NCI-H2171 (cell line): ENCODE measurements at regions not wholly inside any gene's neighbourhood (a gene's known extent, or its start where the extent isn't known, plus 50 kb on each side); places are given as distances from the start of the nearest gene placed in this dataset.

ENCODE experiments used
- DNase-seq: peaks from one replicate; lab custom pipeline; 2025; lab: John Stamatoyannopoulos, UW

DNA sequence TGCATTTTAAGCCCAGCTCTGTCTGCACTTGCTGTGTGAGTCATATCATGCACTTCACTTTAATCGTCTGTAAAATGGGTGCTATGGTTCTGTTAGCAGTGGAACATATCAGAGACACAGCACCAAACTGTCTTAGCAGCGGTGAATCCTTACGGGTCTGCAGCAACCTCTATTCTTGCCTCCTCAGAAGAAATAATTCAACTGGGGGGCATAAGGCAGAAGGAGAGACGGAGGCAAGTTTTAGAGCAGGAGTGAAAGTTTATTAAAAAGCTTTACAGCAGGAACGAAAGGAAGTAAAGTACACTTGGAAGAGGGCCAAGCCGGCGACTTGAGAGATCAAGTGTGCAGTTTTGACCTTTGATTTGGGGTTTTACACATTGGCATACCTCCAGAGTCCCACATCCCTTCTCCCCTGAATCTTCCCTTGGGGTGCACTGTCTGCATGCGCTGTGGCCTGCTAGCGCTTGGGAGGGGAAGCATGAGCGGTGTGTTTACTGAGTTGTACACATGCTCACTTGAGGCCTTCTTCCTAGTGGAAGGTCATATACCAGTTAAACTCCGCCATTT is 109.8 kb downstream of the DDX1 start:
- DNase-seq = no peak

DNA sequence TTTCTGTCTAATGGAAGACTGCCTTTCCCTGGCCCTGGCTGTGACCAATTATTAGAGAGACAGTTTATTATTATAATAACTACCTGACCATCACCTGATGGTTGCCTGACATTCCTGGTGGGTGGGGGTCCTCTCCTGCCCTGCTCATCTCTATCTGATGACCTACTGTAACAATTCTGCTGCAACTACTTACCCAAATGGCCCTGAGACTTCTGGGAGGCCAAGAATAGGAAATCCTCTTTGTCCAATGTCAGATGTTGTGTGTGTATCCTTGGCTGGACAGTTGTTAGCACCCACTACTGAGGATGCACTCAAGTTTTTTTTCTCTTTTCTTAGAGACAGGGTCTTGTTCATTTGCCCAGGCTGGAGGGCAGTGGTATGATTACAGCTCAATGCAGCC is 110.3 kb downstream of the DDX1 start:
- DNase-seq = no peak

DNA sequence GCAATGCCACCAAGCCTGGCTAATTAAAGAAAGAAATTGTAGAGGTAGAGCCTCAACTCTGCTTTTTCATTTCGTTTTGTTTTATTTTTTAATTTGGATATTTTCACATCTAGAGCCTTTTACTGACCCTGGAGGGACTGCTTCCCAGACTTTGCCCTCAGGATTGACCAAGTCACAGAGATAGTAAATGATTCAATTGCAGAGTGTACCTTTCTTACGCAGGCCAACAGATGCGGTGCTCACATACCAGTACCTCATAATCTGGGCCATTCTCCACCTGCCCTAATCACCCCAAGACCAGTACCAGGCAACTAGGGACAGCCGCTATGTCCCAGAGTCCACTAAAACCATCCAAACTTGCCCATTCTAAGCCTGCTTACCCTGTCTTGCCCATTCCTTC is 110.8 kb downstream of the DDX1 start:
- no peak for DNase-seq

DNA sequence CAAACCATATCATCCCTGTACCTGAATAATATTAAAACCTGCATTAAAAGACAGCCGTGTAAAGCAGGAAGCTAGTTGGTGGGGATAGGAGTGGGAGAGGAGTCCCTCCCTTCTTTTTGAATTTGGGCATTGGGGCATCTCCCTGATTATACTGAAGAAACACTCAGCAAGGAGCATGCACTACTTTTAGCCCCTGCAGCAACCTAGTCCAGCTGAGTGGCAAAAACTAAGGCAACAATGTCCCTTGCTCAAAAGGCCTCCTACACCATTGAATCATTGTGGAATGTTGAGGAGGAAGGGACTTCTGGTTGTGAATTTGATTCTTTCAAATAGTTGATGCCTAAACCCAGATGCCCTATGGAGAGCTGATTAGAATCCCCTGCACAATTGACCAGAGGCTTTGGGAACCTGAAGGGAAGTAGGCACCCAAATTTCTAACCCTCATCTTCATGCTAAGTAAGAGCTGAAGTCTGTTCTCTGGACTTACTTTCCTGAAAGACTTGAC is 111.7 kb downstream of the DDX1 start:
- DNase-seq = no peak

DNA sequence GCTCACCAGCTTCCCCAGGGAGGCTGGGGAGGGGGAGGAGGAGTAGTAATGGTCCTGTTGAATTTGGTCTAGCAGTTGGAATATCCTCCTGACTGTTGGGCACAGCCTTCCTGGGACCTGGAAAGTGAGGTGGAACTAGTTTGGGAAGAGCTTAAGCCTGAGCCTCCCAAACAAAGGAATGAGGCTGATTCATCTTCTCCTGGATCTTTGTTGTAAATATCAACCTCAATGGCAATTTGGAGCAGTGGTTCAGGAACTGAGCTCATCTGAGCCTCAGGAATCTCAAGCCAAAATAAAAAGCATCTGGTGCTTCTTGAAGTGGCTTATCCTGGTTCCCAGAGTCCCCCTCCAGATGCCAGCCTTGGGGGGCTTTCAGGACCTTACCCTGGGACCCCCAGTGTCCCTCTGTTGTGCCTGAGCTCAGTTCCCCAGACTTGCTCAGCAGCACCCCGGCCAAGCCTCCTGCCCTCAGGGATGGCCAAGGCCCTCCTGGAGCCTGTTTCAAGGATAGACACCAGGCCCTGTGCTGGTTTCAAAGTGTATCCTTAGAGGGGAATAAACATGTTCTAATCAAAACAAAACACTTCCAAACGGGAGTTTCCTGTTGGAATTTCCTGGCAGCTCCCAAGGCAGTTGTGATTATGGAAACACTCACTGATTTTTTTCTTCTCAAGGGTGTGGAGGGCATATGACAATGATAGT is 112.6 kb downstream of the DDX1 start:
- DNase-seq = no peak

DNA sequence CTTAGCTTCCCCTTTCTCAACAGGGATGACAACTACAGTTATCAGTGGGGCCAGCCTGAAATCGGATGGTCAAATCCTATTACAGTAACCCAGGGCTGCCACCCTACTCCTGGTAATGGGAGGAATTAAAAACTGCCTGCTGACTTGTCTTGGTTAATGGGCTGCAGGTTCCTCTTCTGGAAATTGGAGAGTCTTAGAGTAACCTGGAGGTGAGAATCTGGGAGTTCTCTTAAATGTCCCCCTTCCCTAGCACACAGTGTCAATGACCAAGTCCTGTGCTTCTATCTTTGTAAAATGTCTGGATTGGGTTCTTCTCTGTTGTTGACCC is 113.1 kb downstream of the DDX1 start:
- DNase-seq = no peak

DNA sequence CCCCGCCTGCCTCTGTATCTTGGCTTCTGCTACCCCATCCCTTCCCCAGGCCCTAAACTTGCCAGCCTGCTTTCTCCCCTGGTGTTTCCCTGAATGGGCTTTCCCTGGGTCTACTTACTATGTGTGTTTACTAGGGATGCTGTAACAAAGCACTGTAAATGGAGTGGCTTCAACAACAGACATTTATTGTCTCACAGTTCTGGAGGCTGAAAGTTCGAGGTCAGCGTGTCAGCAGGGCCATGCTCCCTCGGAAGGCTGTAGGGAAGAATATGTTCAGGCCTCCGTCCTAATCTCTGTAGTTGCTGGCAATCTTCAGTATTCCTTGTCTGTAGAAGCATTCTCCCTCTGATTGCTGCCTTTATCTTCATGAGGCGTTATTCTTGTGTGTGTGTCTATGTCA is 113.6 kb downstream of the DDX1 start:
- no peak for DNase-seq

DNA sequence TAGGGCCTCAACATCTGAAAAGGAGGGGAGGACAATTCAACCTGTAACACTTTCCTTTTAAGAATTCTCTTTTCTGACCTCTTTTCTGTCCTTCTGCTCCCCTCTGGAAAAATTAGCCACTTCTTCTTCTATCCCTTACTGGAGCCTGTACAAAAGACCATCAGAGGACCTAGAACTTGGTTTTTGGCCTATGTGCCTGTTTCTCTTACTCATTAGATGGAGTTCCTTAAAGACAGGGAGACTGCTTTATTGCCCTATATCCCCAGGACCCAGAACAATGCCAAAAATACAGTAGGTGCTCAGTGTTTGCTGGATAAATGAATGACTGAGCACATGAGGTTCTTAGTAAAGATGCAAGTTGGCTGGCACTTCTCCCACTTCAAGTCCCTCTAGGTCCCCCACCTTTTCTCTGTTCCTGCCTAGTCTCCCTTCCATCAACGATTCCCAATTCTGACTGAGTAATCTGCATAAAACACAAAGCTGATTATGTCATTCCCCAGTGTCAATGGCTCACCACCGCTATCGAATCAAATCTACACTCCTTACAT is 114.2 kb downstream of the DDX1 start:
- no peak for DNase-seq

DNA sequence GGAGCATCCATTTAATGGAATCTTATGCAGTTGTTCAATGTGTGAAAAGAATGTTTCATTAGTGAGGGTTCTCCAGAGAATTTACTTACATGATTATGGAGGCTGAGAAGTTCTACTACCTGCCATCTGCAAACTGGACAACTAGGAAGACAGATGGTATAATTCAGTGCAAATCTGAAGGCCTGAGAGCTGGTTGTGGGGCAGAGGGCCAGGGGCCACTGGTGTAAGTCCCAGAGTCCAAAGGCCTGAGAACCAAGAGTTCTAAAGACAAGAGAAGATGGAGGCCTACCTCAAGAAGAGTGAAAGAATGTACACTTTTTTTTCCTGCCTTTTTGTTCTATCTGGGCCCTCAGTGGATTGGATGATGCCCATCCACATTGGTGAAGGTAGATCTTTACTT is 114.8 kb downstream of the DDX1 start:
- no peak for DNase-seq

DNA sequence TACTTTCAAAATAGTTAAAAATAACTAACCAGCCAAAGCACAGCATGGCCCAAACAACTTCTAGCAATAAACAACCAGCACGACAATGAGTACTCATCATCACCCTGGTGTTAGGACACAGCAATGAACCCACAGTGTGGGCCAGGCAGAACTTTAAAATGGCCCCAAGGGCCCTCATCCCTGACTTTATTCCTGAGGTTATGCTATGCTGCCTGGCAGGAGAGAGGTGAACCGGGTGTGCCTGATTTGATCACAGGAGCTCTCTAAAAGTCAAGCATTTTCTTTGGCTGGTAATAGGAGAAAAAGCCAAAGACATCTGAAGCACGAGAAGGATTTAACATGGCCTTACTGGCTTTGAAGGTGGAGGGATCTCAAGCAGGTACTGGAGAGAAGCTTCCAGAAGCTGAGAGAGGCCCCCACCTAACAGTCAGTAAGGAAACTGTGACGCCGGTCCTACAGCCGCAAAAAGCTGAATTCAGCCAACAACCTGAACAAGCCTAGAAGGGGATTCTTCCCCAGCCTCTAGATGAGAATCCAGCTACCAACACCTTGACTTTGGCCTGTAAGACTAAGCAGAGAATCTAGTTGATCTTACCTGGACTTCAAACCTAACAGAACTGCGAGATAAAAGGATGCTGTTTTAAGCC is 115.4 kb downstream of the DDX1 start:
- no peak for DNase-seq

DNA sequence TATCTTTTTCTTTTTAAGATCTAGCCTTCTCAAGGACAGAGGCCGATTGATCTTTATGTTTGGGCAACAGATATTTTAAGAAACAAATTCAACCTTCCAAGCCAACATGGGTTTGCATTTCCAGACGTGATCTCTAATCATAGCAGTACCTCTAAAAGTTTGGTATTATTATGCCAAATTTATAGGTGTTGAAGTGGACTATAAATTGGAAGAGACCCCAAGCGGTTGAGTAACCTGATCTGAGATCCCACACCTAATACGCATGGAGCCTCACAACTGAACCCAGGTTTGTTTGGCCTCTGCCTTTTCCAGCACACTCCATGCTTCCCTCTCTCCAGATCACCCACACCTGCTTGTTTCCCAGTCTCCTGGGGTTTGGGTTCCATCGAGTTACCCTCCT is 116.5 kb downstream of the DDX1 start:
- no peak for DNase-seq

DNA sequence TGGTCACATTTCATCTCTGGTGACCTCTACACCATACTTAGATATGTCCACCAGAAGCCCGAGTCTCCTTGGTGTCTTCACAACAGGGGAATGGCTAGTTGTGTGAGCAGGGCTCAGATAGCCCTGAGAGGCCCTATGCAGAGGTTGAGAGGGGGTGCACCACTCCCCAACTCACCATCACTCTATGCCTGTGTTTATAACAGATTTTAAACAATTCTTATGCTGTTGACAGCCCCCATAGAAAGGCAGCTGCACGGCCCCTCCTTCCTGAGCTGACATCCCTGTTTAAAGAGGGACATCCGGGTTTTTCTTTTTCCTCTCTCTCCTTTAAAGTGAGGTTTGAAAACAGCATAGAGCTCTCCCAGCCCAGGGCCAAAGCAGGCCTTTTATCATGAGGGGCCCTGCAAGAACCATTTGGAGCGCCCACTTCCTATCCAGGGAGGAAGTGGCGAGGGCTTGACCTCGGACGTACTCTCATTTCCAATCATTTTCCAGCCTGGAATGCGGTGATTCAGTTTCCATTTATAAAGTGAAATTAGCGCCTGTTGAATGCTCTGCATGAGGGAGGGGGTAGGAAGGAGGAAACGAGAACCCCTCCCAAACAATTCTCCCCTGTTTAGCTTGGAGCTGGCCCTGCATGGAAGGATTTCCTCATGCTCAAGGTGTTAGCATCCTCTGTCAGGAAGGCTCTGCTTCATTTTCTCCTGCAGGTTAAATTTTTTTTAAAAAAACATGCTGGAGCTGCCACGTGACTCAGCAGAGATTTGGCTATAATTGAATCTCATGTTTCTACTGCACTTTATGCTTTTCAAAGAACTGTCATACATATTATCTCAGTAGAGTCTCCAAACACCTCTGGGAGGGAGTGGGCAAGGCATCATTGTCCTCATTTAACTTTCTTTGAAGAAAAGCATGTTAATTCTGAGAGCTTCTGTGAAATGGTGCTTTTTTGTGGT is 117.5 kb downstream of the DDX1 start:
- no peak for DNase-seq

DNA sequence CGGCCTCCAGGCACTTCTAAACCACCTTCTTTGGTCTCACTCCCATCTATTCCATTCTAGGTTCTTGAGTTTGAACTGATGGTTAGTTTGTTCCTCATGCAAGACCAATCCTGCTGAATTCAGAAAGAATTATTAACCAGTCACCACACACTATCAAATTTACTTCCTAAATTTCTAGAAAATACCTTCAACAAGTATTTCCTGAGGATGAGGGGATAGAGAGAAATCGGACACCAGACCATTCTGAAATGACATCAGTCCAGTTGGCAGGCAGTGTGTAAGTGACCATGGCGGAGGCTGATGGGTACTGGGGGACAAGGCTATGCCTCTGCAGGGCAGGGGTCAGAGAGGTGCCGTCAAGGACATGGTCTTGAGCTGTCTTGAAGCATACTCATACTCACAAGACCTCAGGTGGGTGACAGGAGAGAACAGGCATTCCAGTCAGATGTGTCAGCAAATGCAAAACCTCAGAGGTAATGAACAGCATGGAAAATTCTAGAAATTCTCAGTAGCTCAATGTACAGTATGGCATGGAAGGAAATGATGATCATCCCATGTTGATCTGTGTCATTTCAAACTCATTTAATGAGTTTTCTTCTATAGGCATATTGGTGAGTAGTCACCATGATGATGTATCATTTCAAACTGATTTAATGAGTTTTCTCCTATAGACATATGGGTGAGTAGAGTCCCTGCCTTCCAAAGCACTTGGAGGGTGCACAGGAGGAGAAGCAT is 119.6 kb downstream of the DDX1 start:
- no peak for DNase-seq

DNA sequence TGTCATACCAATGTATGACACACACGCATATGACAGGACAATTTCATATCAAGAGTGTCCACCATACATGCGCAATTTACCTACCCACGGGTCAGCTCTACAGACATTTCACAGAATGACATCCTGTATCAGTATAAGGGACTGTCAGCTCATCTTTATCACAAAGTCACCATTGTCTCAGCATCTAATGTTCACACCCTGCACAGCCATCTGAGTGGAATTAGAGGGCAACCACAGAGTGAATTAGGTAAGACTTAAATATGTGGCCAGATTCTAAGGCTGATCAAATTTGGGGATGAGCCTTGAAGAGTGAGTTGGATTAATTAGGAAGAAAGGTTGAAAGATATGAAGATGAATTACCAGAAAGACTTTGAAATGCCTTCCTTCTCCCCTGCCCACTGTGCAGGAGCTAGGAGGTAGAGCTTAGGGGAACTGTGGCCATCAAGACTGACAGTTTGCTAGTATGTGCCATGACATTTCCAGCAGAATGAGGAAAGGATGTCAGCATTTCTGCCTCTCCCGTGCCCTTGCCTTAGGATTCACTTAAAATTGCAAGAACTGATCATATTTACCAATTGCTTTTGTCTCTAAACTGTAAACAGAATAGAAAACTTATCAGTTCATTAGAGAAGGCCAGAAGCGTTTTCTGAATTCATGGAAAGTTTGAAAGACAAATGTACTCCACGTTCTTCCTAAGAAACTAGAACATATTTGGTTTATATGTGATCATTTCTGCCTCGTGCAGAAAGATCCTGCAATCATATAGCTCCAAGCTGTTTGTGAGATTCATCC is 121.1 kb downstream of the DDX1 start:
- no peak for DNase-seq

DNA sequence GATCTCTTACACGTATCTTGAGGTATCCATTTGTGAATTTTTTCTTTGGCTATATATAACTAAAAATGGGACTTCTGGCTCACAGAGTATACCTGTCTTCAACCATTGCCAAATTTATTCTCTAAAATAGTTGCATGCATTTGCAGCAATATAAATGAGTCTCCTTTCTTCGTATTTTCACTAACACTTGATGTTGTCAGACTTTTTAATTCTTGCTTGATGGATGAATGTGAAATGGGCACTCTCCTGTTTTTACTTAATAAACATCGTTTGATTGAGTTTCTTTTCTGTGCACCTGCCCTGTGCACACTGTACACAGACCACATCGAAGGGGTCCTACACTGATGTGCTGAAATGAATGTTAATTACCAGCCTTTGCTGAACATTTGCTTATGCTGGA is 121.8 kb downstream of the DDX1 start:
- DNase-seq = no peak

DNA sequence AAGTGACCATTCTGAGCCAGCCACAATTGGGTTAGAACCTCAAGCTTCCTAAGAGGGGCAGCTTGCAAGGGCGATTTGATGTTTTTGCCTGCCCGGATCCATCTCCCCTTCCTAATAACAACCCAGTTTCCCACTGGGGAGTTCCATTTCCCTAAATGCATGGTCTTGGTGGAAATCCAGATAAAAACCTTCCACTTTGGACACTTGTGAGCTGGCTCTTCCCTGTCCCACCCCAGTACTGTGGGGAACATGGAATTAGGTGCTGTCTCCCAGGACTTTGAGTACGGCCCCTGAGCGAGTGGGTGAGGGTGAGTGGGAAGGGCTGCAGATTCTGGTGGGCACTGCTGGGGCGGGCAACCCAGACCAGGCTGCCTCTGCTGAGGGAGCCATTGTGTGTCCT is 122.3 kb downstream of the DDX1 start:
- no peak for DNase-seq

DNA sequence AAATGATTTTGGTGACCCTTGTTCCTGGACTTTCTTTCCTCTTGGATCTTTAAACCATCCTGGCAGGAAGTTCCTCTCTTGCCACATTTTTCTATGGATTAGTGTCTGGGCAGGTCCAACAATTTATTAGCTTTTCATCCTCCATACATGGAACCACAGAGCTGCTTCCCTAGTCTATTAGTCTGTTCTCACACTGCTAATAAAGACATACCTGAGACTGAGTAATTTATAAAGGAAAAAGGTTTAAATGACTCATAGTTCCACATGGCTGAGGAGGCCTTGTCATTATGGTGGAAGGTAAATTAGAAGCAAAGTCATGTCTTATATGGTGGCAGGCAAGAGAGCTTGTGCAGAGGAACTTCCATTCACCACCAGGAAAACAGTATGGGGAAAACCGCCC is 122.9 kb downstream of the DDX1 start:
- DNase-seq = no peak

DNA sequence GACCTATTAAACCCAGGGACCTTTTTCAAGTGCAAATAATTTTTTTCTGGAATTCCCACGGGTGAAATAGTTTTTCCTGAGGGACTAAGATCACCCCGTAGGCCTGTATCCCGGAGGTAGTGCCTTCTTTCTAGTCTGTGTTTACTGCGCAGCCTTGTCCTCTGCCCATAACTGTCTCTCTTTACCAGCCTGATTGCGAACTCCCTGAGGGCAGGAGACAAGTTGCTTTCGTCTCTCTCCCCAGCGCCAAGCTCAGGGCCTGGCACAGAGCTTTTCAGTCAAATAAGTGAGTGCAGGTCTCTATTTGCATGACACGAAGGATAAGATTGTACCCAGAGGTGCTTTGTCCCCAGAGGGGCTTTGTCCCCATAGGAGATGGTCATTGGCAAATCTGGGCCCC is 123.9 kb downstream of the DDX1 start:
- DNase-seq = no peak

DNA sequence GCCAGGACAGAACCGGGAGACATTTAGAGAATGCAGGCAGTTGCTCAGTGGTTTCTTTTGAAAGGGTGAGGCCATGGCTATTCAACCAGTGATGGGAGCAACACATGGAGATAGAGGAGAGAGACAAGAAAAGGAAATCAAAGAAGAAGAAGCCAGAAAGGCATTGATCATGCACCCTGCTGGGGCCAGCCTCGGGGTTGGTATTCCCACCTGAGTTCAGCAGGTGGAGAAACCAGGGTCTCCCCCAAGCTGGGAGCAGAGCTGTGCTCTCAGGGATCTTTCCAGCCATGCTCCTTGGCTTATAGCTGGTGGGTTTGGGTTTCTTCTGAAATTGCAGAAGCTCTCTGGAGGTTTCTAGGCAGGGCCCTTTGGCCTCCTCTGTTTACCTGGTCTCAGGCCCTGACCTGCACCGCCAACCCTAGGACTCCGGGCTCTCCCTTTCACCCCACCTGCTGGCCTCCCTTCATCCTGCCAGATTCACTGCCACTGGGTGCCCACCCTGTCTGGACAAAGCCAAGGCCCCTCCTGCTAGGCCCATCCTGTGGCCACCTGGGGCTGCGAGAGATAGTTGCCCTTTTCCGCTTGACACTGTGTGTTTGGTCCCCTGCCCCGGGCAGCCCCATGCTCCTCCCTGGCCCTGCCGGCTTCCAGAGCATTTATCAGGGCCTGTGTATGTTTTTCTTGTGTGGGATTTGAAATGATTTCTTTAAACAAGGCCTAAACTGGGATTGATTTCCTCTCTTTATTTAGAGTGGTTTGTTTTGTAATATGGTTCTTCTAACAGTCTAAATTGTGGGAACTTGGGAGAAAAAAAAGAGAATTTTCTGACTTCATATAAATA is 126.7 kb downstream of the DDX1 start:
- no peak for DNase-seq

DNA sequence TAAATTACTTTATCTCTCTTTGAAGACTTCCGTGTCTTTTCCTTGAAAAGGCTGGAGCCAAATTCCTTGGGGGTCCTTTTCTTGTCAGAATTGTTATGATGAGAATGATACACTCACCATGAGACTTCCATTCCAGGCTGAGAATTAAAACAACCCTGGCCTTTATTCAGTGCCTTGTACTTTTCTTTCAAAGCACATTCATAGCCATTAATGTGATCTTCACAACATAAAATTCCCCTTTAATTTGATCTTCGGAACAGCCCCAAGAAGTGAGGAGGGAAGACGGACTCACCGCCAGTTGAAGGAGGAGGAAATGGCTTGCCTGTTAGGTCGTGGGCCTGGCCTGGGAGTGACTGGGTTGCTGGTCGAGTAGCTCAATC is 127.3 kb downstream of the DDX1 start:
- no peak for DNase-seq
